ENCODE measurements at regions not wholly inside any gene's neighbourhood (a gene's known extent, or its start where the extent isn't known, plus 50 kb on each side); places are given as distances from the start of the nearest gene placed in this dataset.

DNA sequence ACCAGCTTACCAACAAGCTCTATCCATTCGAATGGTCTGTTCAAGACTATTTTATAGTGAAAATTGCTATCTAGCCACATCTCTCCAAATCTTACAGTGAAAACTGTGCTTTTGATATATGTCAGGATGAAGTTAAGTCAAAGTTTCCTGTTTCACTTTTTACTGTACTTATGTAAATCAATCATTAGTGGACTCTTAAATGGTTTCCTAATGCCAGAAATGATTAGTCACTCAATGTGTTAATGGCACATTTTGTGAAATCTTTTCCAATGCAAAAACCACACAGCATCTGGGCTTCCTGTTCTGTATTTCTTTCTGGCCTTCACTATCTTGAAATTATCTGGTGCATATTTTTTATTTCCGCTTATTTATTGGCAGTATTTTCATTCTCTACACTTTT, 87.3 kb upstream of the STEAP1B start:
- DNase-seq (ENCODE audit: low spot score): no peak

DNA sequence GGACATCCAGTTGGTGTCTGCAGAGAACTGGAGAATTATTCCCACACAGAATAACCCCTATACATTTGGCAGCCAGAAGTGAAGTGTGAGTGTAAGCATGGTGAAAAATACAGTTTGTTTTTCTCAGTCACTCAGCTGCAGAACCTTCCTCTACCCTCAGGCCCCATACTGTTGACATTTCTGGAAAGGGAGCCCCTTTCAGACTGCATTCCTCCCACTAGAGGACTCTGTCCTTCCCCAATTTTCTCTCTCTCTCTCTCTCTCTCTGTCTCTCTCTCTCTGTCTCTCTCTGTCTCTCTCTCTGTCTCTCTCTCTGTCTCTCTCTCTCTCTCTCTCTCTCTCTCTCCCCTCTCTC, 86.8 kb upstream of the STEAP1B start:
- DNase-seq (ENCODE audit: low spot score): no peak

DNA sequence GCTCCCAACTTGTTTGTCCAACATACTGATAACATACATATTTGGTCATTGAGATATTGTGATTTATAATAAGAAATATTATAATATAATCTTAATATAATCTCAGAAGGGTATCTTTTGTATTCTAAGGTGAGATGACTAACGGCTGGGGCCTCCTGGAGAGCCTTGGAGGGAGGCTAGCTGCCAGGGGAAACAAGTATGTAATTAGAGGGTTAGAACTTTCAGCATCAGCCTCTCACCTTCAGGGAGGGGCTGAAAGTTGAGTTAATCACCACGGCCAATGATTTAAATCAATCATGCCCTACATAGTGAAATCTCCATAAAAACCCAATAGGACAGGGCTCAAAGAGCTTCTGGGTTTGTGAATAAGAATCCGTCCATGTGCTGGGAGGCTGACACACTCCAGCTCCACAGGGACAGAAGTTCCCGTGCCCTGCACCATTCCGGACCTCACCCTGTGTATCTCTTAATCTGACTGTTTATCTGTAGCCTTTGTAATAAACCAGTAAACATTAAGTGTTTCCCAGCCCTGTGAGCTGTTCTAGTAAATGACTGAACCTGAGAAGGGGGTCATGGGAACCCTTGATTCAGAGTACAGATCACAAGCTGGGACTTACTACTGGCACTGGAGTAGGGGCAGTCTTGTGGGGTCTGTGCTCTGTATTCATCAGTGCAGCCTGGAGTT, 86.3 kb upstream of the STEAP1B start:
- no peak for DNase-seq (ENCODE audit: low spot score)

DNA sequence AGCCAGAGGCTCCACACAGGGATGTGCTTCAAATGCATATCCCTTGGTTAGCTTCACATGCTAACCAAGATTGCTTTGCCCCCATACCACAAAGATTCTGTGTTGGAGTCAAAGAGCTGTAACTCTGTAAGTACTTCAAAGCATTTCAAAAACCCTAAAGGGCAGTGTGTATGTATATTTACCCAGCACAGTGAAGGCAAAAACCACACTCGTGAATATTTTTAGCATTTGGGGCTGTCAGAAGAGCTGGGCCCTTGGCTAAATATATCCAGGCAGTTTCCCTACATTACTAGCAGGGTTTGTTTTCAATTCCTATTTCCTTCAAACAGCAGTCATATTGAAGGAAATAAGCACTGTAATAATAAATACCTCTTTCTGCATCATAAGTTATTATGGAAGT, 84.2 kb upstream of the STEAP1B start:
- no peak for DNase-seq (ENCODE audit: low spot score)

DNA sequence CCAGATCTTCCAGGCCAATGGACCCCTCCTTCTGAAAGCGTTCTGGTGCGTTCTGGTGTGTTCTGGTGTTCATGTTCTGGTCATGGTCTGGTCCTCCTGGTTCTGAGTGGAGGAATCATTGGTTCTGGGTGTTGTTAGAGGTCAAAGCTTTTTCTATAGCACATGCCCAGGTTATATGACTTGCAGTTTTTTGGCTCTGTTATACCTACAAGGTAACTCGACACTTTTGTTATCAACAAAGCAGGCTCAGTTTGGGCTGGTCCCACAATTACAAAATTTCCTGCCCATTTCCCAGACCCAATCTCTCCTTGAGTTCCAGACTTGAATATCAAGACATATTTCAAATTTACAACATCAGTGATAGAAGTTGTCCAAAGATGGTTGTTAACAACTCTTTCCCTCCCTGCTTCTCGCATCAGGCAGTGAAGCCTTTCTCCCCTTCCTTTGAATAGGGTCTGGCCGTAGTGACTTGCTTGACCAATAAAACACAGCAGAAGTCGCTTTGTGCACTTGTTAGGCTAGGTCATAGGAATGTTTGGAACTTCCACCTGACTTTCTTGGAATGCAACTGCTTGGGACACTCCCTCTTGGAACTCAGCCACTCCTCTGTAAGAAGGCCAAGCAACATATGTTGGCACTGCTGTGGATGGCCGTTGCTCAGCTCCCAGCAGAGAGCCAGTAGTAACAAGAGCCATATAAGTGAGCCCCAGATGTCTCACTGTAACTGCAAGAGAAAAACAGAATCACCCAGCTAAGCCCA, 83.1 kb upstream of the STEAP1B start:
- DNase-seq (ENCODE audit: low spot score): no peak

DNA sequence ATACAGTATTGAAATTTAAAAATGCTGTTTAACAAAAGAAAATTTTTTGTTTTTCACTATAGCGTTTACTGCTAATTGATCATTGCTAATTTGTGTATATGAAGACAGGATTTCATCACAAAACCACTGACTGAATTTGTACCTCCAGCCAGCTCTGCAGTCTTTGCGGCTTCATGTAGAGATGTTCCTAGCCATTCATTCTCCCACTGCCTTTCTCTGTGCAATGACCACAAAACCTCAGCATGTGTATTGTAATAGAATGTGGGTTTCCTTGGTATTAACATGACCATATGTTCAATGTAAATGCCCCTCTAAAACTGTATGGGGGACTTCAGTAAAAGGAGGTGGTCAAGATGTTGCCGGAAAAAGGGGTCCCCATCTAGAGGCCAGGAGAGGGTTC, 81.1 kb upstream of the STEAP1B start:
- DNase-seq (ENCODE audit: low spot score): no peak

DNA sequence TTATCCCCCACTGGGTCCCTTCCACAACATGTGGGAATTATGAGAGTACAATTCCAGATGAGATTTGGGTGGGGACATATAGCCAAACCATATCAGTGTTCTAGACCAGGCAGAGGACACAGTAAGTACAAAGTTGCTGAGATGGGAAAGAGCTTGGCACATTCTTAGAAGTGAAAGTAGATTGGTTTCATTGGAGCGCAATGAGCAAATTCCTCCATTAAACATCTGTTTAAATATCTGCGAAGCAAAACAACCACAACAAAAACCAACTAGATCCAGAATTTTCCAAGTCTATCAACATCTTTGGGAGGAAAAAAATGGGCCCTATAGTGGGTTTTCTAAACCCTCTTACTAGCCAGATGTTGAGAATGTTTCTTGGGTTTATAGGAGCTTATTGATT, 80.0 kb upstream of the STEAP1B start:
- no peak for DNase-seq (ENCODE audit: low spot score)

DNA sequence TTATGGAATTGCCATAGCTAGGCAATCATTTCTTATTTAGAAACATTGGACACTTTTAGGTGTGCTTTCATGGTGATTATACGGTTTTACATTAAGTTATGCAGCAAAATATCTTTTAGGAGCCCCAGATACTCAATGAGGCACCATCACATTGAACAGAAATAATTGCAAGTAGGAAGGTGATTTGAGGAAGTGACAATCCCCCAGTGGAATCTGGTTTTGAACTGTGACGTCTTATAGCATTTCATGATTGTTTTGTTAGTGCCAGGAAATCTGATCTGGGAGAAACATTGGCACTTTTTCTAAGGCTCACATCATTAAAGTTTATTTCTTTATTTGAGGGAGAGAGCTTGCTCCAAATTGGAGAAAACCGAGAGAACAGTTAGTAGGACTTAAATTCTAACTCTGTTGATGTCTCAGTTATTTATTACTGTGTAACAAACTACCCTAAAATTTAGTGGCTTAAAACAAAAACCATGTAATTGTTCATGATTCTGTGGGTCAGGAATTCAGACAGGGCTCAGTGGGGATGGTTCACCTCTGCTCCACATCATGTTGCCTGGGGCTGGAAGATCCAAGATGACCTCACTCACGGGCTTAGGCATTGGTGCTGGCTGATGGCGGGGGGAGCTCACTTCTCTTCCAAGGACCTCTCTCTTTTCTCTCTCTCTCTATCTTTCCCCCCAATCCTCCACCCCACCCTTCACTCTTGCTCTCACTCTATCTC, 78.2 kb upstream of the STEAP1B start:
- DNase-seq (ENCODE audit: low spot score): no peak

DNA sequence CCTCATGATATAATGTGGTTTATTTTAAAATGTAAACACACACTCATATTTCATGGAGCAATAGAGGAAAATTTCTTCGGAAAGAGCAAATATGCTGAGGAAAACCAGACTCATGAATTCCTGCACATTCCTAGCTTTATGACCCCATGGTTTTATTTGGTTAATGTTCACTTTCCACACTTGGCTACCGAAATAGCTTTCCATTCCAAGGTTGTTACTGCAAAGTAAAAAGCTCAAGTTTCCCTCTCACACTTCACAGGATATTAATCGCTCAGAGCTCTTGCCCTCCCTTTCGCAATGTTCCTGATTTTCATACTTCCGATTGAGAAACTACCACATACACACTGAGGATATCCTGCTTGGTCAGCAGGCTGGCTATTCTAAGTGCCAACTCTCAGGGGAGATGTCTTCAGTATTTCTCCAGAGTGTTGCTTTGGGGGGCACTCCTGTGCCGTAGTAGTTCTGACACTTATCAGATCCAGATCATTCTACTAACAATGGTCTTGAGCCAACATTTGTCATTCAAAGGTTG, 77.5 kb upstream of the STEAP1B start:
- no peak for DNase-seq (ENCODE audit: low spot score)

DNA sequence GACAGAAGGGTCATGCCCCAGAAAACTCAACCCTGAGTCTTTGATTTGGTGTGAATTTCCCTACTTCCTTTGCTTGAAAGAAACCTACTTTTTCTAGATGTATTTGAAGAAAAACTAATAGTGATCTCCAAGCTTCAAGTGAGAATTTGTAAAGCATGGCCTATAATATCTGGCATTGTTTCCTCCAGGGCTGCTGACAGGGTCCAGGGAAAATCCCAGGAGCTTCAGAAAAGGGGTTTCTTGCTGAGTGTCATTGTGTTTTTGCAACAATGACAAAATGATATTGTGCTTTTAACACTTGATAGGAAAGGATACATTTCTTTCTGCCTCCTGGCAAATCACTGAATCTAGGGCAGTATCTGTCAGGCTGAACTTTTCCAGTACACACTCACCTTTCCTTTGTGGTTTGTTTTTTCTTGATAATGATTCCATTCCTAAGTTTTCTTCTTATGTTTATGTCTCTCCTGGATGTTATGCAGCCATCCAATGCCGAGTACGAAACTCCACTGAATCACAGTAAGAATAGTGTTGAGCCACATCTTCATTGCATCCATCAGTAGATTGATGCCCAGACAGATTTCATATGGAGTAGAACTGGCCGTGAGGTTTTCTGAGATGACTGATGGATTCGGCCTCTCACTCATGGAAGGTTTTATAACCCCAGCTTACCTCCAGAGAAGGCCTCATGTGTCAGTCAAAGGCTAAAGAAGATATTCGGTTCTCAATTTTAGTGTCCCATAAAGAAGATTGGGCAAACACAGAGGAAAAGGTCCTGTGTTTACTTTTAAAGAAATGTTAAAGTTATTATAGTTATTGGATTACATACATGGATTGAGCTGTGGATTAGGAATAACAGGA, 76.9 kb upstream of the STEAP1B start:
- no peak for DNase-seq (ENCODE audit: low spot score)

DNA sequence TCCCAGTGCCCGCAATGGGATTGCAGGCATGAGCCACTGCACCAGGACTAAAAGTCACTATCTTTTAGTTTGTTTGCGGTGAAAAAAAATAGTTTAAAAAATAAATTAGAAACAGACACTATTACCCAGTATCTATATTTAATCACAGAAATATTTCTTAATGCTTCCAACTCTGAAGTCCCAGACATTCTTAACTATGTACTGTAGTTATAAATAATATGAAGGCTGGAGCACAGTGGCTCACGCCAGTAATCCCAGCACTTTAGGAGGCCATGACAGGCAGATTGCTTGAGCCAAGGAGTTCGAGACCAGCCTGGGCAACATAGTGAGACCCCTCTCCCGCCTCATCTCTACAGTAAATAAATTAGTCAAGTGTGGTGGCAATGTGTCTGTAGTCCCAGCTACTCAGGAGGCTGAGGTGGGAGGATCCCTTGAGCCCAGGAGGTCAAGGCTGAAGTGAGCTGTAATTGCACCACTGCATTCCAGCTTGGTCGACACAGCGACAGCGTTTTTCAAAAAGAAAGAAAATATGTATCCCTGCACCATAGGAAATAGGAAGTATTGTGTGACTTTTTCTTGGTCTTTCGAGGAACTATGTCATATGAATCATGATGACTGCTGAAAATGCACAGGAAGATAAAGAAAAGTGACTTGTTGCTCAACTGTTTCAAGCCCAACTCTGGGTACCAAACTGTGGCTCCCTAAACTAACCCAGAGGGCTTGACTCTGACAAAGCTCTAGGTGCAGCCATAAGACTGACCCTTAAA, 74.9 kb upstream of the STEAP1B start:
- DNase-seq (ENCODE audit: low spot score): no peak

DNA sequence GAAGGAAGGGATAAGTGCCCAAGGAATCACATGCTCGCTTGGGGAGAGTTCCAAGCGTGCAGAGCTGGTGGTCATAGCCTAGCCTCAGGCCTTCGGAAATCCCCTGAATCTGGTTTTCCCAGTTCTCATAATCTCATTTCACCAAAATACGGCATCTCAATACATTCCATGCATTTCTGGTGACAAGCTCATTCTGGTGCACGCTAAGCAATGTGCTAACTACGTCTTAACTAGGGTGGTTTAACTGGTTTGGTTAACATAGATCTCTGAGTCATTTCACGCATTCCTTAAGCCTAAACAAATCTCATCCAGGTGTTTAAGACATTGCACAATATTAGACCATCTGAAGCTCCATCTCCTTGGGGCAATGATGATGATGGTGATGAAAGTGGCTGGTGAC, 72.9 kb upstream of the STEAP1B start:
- no peak for DNase-seq (ENCODE audit: low spot score)

DNA sequence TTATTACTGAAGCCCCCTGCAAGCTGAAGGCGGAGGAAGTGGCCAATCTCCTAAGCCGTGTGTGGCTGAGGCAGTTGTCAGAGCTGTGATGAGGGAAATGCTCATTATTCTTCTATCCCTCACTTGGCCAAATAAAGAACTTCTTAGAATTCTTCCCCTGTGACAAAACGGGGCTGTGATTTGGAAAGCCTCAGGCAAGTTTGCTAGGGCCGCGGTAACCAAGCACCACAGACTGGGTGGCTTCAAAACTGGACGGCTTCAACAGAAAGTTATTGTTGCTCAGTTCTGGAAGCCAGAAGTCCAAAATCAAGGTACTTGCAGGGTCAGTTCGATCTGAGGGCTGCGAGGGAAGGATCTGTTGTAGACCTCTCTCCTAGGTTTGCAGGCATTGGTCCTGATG, 72.3 kb upstream of the STEAP1B start:
- no peak for DNase-seq (ENCODE audit: low spot score)

DNA sequence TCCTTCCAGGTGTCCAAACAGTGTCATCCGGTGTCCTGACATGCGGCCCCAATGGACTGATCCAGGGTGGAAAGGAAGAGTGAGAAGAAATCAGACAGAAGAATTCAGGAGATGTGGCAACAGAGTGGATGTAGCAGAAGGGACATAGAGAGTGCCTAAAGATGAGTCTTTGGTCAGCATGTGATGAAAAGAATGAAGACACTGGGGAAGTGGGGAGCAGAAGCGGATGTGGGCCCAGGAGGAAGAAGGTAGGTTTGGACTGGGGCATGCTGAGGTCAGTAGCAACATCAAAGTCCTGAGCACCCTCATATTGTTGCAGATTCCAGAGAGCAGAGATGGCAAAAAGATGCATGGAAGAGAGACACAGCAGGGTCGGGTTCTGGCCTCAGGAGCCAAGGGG, 71.8 kb upstream of the STEAP1B start:
- DNase-seq (ENCODE audit: low spot score): no peak

DNA sequence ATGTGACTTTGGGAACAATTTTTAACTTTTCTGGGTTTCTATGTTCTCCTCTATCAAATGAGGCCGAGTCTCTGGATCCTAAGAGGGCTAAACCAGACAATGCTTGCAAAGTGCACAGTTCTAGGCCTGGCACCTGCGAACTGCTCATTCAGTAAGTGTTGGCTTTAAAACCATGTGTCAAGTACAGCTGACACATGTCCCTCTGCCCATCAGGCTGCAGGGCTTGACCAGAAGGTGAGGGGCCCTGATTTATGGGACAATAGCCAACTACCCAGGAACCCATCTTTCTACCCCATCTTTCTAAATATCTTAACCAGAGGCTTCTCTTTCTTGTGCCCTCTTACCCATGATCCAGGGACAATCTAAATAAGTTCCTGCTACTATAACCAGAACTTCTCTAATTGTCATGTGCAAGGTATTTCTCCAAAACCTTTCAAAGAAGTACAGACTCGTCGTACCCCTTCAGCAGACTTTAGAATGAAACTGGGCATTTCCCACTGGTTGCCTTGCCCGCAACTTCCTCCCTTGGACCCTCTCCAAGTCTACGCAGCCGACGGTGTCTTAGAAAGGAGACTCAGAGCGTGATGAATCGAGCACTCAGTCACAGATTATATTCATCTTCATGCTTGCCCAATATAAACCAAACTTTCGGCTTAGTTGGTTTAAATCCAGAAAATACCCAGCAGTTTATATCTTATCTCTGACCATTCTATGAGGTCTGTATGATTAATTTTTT, 69.8 kb upstream of the STEAP1B start:
- DNase-seq (ENCODE audit: low spot score): no peak

DNA sequence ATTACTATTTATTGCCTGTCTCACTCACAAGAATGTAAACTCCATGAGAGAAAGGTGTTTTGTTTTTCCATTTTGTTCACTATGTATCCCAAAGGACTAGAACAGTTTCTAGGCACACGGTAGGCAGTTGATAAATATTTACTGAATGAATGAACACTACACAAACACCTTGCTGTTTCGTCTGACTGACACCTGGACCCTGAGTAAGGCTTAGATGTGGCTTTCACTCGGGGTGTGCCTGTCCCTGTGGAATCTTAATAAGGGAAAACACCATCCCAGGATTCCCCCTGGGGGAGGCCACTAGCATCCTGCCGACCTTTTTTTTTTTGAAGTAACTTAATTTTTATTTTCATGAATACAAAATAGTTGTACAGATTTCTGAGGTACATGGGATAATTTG, 66.6 kb upstream of the STEAP1B start:
- no peak for DNase-seq (ENCODE audit: low spot score)

DNA sequence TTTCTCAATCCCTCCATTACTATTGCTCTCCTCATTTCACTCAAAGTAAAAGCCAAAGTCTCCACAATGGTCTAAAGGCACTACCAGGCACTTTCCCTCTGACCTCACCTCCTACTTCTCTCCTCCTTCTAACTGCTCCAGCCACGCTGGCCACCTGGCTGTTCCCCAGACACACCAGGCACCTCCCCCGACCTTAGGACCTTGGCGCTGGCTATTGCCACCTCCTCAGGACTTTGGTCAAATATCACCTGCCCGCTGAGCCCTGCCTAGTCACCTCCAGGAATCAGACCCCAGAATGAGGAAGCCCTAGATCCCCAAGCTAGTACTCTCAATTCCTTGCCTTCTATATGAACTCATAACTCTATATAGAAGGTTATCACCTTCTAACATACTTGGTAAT, 66.2 kb upstream of the STEAP1B start:
- no peak for DNase-seq (ENCODE audit: low spot score)

DNA sequence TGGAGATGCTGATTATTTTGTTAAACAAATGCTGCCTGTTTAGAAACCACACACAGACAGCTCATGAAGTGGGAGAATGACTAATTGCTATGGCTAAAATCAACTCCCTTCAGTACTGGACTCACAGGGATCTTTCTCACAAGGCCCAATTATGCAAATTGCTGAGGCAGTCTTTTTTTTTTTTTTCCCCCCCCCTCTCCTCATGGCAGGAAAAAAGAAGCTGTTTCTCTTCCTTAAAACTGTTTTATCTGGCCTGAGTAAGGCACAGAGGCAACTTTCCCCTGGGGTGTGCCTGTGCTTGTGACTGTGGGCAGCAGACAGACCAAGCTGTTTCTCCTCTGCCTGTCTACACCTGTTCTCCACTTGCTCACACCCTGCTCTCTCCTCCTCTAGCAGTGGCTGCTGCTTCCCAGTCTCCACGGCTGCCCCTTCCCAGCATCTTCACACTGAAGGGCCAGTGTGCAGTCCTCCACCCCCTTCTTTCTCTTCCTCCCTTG, 65.4 kb upstream of the STEAP1B start:
- DNase-seq (ENCODE audit: low spot score): no peak

DNA sequence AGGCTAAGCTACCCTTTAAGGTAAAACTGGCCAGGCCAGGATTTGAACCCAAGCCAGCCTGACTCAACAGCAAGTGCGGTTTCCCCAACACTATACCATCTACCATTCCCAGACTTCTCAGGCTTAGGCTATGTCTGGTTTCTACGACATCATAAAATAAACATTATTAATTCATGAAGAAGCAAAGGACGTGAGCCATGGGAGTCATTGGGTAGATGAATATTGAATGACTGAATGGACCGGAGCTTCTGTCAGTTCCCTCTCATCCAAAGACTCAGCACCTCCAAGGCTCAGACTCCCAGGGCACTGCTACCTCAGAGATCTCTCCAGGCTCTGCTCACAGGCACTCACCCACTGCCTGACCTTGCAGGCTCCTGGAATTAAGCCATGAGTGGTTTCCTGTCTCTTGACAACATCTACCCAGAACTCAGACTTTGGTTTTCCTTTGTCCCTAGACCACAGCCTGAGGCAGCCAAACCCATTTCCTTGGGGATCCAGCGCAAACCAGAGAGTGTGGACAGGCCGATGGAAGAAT, 64.6 kb upstream of the STEAP1B start:
- no peak for DNase-seq (ENCODE audit: low spot score)

All from SK-N-DZ (cell line).